ENCODE measurements at regions not wholly inside any gene's neighbourhood (a gene's known extent, or its start where the extent isn't known, plus 50 kb on each side); places are given as distances from the start of the nearest gene placed in this dataset.

- TF ChIP-seq CTCF (IDR thresholded peaks at IDR 0.05) (no peak), POLR2A (IDR thresholded peaks at IDR 0.05) (no peak)
These were observed 135.5 kb upstream of the CACNA2D1 start for GRCh38 chr7:82579047-82579446.
